ENCODE measurements at regions not wholly inside any gene's neighbourhood (a gene's known extent, or its start where the extent isn't known, plus 50 kb on each side); places are given as distances from the start of the nearest gene placed in this dataset.

- DNase-seq: no peak
Measured at GRCh38 chr4:141409556-141409955, 188.9 kb downstream of the ZNF330 start.

DNA sequence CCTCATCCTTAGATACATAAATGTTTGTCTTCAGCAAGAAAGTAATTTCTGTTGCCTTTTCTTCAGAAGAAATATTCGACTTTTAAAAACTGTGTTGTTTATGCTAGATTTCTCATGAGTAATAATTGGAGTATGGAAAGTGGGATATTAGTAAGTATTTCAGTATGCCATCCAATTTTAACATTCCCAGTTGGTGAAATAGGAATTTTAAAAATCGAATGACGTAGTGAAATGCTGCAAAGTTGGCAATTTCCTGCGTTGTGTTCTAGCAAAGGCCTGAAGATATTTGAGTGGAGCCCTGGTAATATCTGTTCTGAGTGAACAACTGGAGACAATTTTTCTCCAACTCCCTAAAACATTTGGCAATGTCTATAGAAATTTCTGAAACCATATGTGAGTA is 190.1 kb downstream of the ZNF330 start:
- no peak for DNase-seq

- DNase-seq: no peak
Measured at GRCh38 chr4:141411936-141412335, 191.2 kb downstream of the ZNF330 start.

GRCh38 chr4:141413366-141413765 is 192.7 kb downstream of the ZNF330 start:
- no peak for DNase-seq

DNA sequence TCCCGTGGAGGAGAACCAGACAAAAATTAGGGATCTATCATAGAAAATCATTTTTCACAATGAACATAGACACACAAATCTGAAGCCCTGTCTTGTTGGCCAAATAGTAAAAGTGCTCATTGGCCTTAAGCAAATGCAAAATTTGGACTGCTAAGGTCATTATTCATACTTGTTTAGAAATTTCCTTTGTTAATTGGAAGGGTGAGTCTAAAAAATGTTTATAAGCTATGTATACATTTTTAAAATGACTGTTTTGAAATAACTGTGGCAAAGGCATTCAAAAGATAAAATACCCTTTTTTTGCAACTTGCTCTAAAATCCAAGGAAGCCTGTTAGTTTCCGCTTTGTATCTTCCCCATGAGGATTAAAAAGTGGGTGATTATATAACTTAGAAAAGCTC is 195.0 kb downstream of the ZNF330 start:
- no peak for DNase-seq

GRCh38 chr4:141416219-141416618 is 195.5 kb downstream of the ZNF330 start:
- DNase-seq: no peak

- DNase-seq: no peak
Measured at GRCh38 chr4:141416677-141417363, 196.1 kb downstream of the ZNF330 start.

GRCh38 chr4:141417387-141417786 is 196.7 kb downstream of the ZNF330 start:
- DNase-seq: no peak

DNA sequence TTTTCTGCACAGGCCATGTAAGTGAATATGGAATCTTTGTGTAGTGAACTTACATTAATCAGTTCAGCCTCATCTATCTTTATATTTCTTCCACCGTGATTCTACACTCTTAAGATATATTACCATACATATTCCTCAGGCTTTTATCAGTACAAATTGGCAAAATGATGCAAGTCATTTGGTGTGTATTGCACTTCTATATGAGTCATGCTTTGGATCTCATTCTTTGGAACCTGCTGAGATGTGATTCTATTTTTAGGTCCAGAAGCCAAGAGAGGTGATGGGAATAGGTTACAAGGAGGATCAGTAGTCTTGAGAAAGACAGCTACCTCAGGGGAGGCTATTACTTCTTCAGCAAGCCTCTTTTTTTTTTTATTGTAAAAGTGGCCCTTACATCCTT is 204.4 kb downstream of the ZNF330 start:
- DNase-seq: no peak

- DNase-seq: no peak
Measured at GRCh38 chr4:141427726-141428296, 207.1 kb downstream of the ZNF330 start.

GRCh38 chr4:141429933-141430332 is 206.4 kb upstream of the IL15 start:
- no peak for DNase-seq

DNA sequence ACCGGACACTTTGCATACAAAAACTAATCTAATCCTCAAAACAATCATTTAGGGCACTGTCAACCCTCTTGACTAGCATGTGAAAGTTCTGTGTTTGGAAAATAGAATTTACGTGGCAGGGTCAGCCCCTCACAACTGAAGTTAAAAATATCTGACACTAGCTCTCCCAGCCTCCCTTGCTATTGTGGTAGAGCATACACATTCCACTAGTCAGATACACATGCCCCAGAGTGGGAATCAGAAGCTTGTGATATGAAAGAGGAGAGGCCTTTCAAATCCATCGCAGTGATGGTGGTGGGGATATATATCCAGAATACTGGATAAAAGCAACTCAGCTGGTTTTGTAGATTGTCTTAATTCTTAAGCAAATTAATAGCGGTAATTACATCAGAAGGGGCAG is 205.7 kb upstream of the IL15 start:
- no peak for DNase-seq

GRCh38 chr4:141432000-141432712 is 204.2 kb upstream of the IL15 start:
- no peak for DNase-seq

DNA sequence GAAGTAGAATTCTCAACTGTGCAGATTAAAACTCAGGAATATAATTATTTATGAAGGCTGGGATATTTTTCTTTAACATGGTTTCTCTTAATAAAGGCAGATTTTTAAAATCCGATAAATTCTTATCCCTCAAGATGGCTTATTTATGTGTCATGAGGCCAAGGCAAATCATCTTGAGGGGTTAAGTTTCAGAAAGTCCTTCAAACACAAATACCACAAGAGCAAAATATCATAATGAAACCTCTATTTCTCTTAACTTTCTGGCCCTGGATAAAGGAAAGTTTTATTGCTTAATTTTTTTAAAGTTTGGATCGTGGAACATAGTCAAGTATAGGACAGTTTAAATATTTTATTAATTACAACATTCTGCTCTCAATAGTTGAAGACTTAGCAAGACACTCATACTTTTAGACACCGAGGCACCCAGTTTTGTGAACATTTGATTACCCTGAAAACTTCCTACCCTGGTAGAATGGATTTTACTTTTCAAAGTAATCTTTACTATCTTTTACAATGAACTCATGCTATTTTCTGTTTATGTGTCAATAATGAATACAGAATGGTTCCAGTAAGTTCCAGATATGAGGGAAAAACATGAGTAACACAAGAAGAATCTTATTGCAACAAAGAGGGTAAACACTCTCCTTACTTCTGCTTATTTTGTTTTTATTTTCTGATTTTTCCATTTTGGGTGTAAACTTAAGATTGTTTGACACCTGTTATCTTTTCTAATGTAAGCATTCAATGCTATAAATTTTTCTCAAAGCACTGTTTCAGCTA is 200.7 kb upstream of the IL15 start:
- no peak for DNase-seq

DNA sequence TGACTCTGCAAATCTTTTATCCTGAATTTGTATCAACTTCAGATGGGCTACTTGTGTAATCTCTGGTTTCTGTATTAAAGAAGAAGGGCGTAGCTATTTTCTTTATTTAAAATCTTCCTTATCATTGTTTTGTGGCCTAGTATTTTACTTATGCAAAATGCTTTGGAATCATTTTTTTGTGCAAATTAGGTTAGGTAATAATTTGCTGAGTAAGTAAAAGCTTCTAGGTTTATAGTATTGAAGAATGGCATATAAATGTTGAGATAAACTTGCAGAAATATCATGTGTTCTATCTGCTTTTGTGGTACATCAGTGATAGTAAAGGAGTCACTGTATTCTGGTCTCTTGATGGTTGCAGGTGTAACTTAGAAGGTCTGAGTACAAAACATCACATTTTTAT is 197.2 kb upstream of the IL15 start:
- no peak for DNase-seq

GRCh38 chr4:141447761-141448160 is 188.6 kb upstream of the IL15 start:
- no peak for DNase-seq

DNA sequence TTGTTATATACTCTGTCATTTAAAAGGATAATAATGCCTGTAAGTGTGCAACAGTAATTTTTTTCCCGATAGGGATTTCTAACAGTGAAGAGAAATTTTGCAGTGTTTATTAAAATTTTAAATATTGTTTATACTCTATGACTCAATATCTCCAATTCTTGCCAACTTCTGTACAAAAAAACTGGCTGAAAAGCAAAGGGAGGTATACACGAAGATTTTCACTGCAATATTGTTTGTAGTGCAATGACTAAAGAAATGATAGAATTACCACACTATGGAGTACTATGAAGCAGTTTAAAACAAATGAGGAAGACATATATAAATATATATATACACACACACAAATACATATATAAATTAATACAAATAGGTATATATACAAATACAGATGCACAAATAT is 187.9 kb upstream of the IL15 start:
- no peak for DNase-seq

GRCh38 chr4:141449927-141450326 is 186.5 kb upstream of the IL15 start:
- no peak for DNase-seq

- no peak for DNase-seq
Measured at GRCh38 chr4:141455651-141456050, 180.7 kb upstream of the IL15 start.

- no peak for DNase-seq
Measured at GRCh38 chr4:141457653-141458052, 178.7 kb upstream of the IL15 start.

- DNase-seq: no peak
Measured at GRCh38 chr4:141458501-141458900, 177.9 kb upstream of the IL15 start.

DNA sequence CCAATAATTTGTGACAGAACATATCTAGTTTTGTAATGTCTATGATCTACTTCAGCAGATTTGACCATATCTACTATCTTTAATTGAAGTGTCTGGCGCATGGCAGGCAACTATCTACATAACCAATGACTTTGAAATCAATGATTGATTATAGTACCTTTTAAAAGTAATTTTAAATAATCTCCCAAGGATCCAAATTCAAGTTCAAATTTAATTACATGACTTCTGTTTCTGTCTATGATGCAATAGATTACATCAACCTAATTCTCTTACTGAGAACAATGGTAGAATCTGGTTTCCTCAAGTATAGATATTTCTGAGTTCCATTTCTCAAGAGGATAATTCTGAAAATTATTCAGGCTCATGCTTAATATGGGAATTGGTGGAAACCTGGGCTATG is 177.4 kb upstream of the IL15 start:
- no peak for DNase-seq

DNA sequence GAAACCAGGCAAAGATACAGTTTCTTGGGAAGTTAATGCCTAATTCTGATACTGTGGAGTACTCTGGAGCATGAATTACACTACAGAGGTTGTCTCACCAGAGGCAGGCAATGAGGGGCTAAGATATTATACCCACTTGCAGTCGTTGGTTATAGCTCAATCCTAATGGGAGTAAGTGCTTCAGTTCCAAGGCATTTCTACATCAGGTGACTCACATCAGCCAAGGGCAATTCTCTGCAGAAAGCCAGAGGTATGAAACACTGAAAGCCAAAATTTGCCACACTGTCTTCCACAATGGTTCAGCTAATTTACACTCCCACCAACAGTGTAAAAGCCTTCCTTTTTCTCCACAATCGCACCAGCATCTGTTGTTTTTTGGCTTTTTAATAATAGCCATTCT is 174.0 kb upstream of the IL15 start:
- DNase-seq: no peak

GRCh38 chr4:141463678-141464077 is 172.7 kb upstream of the IL15 start:
- no peak for DNase-seq
